Smooth muscle cell (in vitro differentiated cells): ENCODE measurements at regions not wholly inside any gene's neighbourhood (a gene's known extent, or its start where the extent isn't known, plus 50 kb on each side); places are given as distances from the start of the nearest gene placed in this dataset.

Source experiments
- DNase-seq: peaks from one replicate; lab custom pipeline; 2025; ENCODE audit not compliant: unreplicated experiment; lab: John Stamatoyannopoulos, UW
- H2AFZ ChIP-seq: fragments of 200-600 bp; sonication (generic); 2 replicates; pipeline ENCODE4 v1.6.0; 2016; ENCODE audit warnings: antibody characterized with exemption, low read depth, mild to moderate bottlenecking
- H3F3A ChIP-seq: fragments of 200-600 bp; sonication (generic); 2 replicates; pipeline ENCODE4 v1.6.0; 2017; ENCODE audit warnings: antibody characterized with exemption, low read depth
- H3K27ac ChIP-seq: fragments of 200-600 bp; sonication (generic); 2 replicates; pipeline ENCODE4 v1.5.1; 2016; ENCODE audit warnings: low read depth, mild to moderate bottlenecking
- H3K27me3 ChIP-seq: fragments of 200-600 bp; sonication (generic); 2 replicates; pipeline ENCODE4 v1.6.1; 2016; ENCODE audit warnings: low read depth, mild to moderate bottlenecking
- H3K36me3 ChIP-seq: fragments of 200-600 bp; sonication (generic); 2 replicates; pipeline ENCODE4 v1.5.1; 2016; ENCODE audit warnings: low read depth
- H3K4me1 ChIP-seq: fragments of 200-600 bp; sonication (generic); 2 replicates; pipeline ENCODE4 v1.5.1; 2016; ENCODE audit warnings: low read depth
- H3K4me2 ChIP-seq: fragments of 200-600 bp; sonication (generic); 2 replicates; pipeline ENCODE4 v1.6.0; 2016; ENCODE audit warnings: mild to moderate bottlenecking
- H3K4me3 ChIP-seq: fragments of 200-600 bp; sonication (generic); 2 replicates; pipeline ENCODE4 v1.5.1; 2016; ENCODE audit warnings: mild to moderate bottlenecking
- H3K79me2 ChIP-seq: fragments of 200-600 bp; sonication (generic); 2 replicates; pipeline ENCODE4 v1.6.0; 2016; ENCODE audit warnings: low read depth, mild to moderate bottlenecking
- H3K9ac ChIP-seq: fragments of 200-600 bp; sonication (generic); 2 replicates; pipeline ENCODE4 v1.6.0; 2016; ENCODE audit warnings: low read depth
- H3K9me3 ChIP-seq: fragments of 200-600 bp; sonication (generic); replicated peaks from 2 replicates; pipeline ENCODE4 v1.5.1; 2016; ENCODE audit warnings: low read depth
- H4K20me1 ChIP-seq: fragments of 200-600 bp; sonication (generic); 2 replicates; pipeline ENCODE4 v1.6.0; 2016; ENCODE audit warnings: low read depth
- CTCF ChIP-seq: fragments of 200-600 bp; sonication (generic); IDR thresholded peaks from 2 replicates; pipeline ENCODE4 v1.5.1; 2017; ENCODE audit warnings: borderline replicate concordance, mild to moderate bottlenecking, antibody characterized with exemption; ENCODE audit not compliant: insufficient read depth, poor library complexity, severe bottlenecking
- WGBS: methylation state at CpG from one replicate; pipeline ENCODE4 v1.1.7; 2016; ENCODE audit warnings: low lambda C conversion rate; 5-methylcytosine and 5-hydroxymethylcytosine counted together

GRCh38 chr16:76654088-76654820 is 377.1 kb downstream of the CNTNAP4 start:
- no peaks in the 10 kb centered on the region for H3F3A ChIP-seq
- 68% methylated on average over 4 of the region's 4 CpGs for WGBS

GRCh38 chr16:76656994-76657393 is 379.8 kb downstream of the CNTNAP4 start:
- Histone ChIP-seq H3F3A (no peaks in the 10 kb centered on the region), H3K27ac (no peak overlapping the region), H3K4me3 (no peak overlapping the region), H3K9ac (no peak overlapping the region), H3K79me2 (no peaks in the 10 kb centered on the region), H3K4me2 (no peak overlapping the region), H3K9me3 (no peaks in the 10 kb centered on the region), H4K20me1 (no peaks in the 10 kb centered on the region), H3K27me3 (peaks cover 11% of the 10 kb centered on the region), H2AFZ (peak overlapping the region; percentile 26), H3K36me3 (no peaks in the 10 kb centered on the region), H3K4me1 (no peaks in the 10 kb centered on the region)
- TF ChIP-seq CTCF, result no peak
- DNase-seq, result no peak
- WGBS, result 64% methylated on average over 6 of the region's 6 CpGs

More at GRCh38 chr16:76654088-76654820, 377.1 kb downstream of the CNTNAP4 start:
- no peak overlapping the region for H2AFZ ChIP-seq
- no peaks in the 10 kb centered on the region for H3K9me3 ChIP-seq
- no peak overlapping the region for H3K4me3 ChIP-seq
- H4K20me1 ChIP-seq, result no peaks in the 10 kb centered on the region
- no peaks in the 10 kb centered on the region for H3K79me2 ChIP-seq
- peaks cover 4% of the 10 kb centered on the region for H3K27me3 ChIP-seq
- H3K9ac ChIP-seq, result no peak overlapping the region
- H3K36me3 ChIP-seq, result no peaks in the 10 kb centered on the region
- TF ChIP-seq CTCF, result no peak
- DNase-seq, result no peak
- no peaks in the 10 kb centered on the region for H3K4me1 ChIP-seq
- H3K27ac ChIP-seq, result no peak overlapping the region
- H3K4me2 ChIP-seq, result no peak overlapping the region

- H3F3A ChIP-seq, result no peaks in the 10 kb centered on the region
- H3K9me3 ChIP-seq, result no peaks in the 10 kb centered on the region
- H3K36me3 ChIP-seq, result no peaks in the 10 kb centered on the region
- no peak overlapping the region for H3K4me3 ChIP-seq
- H3K4me2 ChIP-seq, result no peak overlapping the region
- H3K9ac ChIP-seq, result no peak overlapping the region
- TF ChIP-seq CTCF, result no peak
- no peak for DNase-seq
- no peak overlapping the region for H3K27ac ChIP-seq
- no peaks in the 10 kb centered on the region for H4K20me1 ChIP-seq
- peaks cover 34% of the 10 kb centered on the region for H3K27me3 ChIP-seq
- 63% methylated on average over 3 of the region's 3 CpGs for WGBS
- no peaks in the 10 kb centered on the region for H3K4me1 ChIP-seq
- no peak overlapping the region for H2AFZ ChIP-seq
- H3K79me2 ChIP-seq, result no peaks in the 10 kb centered on the region
These were observed 384.6 kb downstream of the CNTNAP4 start for GRCh38 chr16:76661691-76662235.
